ENCODE measurements at regions not wholly inside any gene's neighbourhood (a gene's known extent, or its start where the extent isn't known, plus 50 kb on each side); places are given as distances from the start of the nearest gene placed in this dataset.

GRCh38 chr20:12199703-12200102 lies 282.0 kb downstream of the BTBD3 start:
- TF ChIP-seq ZNF280D (tag by site-specific recombination; IDR thresholded peaks at IDR 0.05) (no peak), ZNF37A (tag by site-specific recombination; IDR thresholded peaks at IDR 0.05) (0 out of 2 replicates have a peak, but pooled peaks have one; percentile 18)
- ChIA-PET POLR2A (no interaction called here), CTCF (no interaction called here)
- Histone ChIP-seq H3K9me3 (ENCODE audit: control insufficient read depth, insufficient read depth, low read depth, low read length) (no peaks in the 10 kb centered on the region), H3K4me1 (ENCODE audit: control insufficient read depth, insufficient read depth, low read length) (no peaks in the 10 kb centered on the region), H3K36me3 (ENCODE audit: control insufficient read depth in 2 of 2, insufficient read depth in 1 of 2, low read length in 2 of 2) (no peaks in the 10 kb centered on the region), H3K4me3 (ENCODE audit: low read depth, low read length) (no peak overlapping the region), H3K27ac (ENCODE audit: extremely low read depth, low read depth, low read length) (no peak overlapping the region)

- POLR2A ChIA-PET: no interaction called here
- Histone ChIP-seq H3K36me3 (ENCODE audit: control insufficient read depth in 2 of 2, insufficient read depth in 1 of 2, low read length in 2 of 2) (no peaks in the 10 kb centered on the region), H3K4me1 (ENCODE audit: control insufficient read depth, insufficient read depth, low read length) (no peaks in the 10 kb centered on the region), H3K27ac (ENCODE audit: extremely low read depth, low read depth, low read length) (no peak overlapping the region), H3K4me3 (ENCODE audit: low read depth, low read length) (no peak overlapping the region), H3K9me3 (ENCODE audit: control insufficient read depth, insufficient read depth, low read depth, low read length) (no peaks in the 10 kb centered on the region)
- TF ChIP-seq ZNF174 (tag by site-specific recombination; IDR thresholded peaks at IDR 0.05) (no peak), ZNF10 (tag by site-specific recombination; IDR thresholded peaks at IDR 0.05) (no peak), PRDM10 (tag by site-specific recombination; IDR thresholded peaks at IDR 0.05) (no peak), ZNF768 (tag by site-specific recombination; IDR thresholded peaks at IDR 0.05) (no peak), ZNF544 (tag by site-specific recombination; IDR thresholded peaks at IDR 0.05) (no peak), ZBTB7A (tag by site-specific recombination; IDR thresholded peaks at IDR 0.05; ENCODE audit: low read depth) (no peak), ZSCAN18 (tag by site-specific recombination; IDR thresholded peaks at IDR 0.05) (no peak), ZNF211 (tag by site-specific recombination; IDR thresholded peaks at IDR 0.05; ENCODE audit: low read depth) (no peak), ZNF23 (tag by site-specific recombination; IDR thresholded peaks at IDR 0.05; ENCODE audit: borderline replicate concordance) (no peak), KLF1 (tag by site-specific recombination; IDR thresholded peaks at IDR 0.05) (no peak), SALL2 (tag by site-specific recombination; IDR thresholded peaks at IDR 0.05; ENCODE audit: borderline replicate concordance) (no peak), ZNF580 (tag by site-specific recombination; IDR thresholded peaks at IDR 0.05) (no peak), ZNF2 (tag by site-specific recombination; IDR thresholded peaks at IDR 0.05) (no peak), PBX3 (CRISPR knock-in tag; IDR thresholded peaks at IDR 0.05) (no peak), ZNF24 (tag by site-specific recombination; IDR thresholded peaks at IDR 0.05) (no peak)
- CTCF ChIA-PET: no interaction called here
Observed at GRCh38 chr20:12201289-12201991, 283.7 kb downstream of the BTBD3 start.
